ENCODE measurements at regions not wholly inside any gene's neighbourhood (a gene's known extent, or its start where the extent isn't known, plus 50 kb on each side); places are given as distances from the start of the nearest gene placed in this dataset.

- TF ChIP-seq POLR2A (IDR thresholded peaks at IDR 0.05), result no peak
- TF ChIP-seq, protein P1, sequence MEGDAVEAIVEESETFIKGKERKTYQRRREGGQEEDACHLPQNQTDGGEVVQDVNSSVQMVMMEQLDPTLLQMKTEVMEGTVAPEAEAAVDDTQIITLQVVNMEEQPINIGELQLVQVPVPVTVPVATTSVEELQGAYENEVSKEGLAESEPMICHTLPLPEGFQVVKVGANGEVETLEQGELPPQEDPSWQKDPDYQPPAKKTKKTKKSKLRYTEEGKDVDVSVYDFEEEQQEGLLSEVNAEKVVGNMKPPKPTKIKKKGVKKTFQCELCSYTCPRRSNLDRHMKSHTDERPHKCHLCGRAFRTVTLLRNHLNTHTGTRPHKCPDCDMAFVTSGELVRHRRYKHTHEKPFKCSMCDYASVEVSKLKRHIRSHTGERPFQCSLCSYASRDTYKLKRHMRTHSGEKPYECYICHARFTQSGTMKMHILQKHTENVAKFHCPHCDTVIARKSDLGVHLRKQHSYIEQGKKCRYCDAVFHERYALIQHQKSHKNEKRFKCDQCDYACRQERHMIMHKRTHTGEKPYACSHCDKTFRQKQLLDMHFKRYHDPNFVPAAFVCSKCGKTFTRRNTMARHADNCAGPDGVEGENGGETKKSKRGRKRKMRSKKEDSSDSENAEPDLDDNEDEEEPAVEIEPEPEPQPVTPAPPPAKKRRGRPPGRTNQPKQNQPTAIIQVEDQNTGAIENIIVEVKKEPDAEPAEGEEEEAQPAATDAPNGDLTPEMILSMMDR (IDR thresholded peaks at IDR 0.05), result no peak
Observed at GRCh38 chr20:48291896-48292295, 506.6 kb upstream of the SULF2 start.

Data from right lobe of liver (tissue), 4 donors.